Eye (tissue), 1 donor: ENCODE measurements at regions not wholly inside any gene's neighbourhood (a gene's known extent, or its start where the extent isn't known, plus 50 kb on each side); places are given as distances from the start of the nearest gene placed in this dataset.
A peak's percentile ranks its signal among the peaks of the same experiment; 100 is the strongest.

Experiments used
- DNase-seq: peaks from one replicate; pipeline ENCODE4 v3.0.0-alpha.2; 2015

DNA sequence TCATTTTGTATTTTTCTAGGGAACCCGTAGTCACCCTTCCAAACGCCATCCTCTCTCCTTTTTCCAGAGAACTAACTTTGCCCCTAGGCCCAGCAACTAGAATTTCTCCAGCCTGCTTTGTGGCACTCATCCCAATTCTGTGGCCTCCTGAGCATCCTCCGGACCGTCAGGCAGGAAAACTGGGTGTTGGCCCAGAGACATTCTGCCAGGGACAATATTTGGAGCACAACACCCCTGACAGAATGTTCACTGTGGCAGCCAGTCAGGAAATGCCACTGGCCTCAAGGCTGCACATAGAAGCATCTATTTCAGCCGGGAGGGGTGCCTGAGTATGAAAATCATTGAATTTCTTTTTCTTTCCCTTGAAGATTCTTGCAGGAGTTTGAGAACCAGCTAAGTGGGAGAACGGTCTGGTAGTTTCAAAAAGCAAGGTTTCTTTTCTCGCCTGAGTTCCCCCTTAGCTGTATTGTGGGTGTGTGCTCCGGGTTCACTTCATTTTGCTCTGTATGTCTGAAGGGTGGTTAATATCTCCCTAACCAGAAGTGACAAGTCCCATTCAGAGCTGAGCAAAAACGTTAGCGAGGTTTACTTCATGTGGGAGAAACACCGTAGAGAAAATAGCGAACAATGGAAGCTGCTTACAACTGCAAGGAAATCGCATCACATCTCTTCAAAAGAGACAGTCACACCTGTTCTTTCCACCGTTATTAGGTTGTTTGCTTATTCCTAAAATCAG is 108.1 kb upstream of the TPM1 start:
- DNase-seq = peak; percentile 78

DNA sequence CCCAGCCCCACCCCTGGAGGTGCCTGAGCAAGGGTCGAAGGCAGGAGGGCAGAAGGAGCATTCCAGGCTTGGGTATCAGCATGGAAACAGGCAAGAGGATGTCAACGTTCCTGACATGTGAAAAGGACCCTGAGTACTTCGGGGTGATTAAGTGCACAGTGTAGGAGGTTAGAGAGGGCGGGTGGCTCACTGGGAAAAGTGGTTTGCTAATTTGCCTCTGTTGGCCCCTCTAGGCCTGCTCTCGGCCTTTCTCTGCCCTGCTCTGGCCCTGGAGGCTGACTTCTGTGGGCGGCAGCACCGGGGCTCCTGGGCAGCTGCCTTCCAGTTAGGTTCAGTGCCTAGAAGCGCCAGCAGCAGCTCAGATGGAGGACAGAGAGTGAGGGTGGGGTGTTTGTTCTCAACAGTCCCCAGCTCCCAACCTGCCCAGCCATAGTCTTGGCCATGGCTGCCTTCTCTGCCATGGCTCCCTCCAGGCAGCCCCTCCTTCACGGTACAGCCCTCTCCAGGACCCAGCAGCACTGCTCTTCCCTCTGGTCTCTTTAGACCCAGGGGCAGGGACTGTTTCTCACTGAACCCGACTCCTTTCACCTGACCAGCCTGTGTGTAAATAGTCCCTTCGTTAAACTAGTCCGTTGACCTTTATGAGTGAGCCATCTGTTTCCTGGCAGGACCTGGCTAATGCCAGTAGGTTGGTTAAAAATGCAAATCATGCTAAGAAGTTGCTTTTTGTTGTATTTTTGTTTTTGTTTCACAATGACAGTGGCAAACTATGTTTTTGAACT is 107.1 kb upstream of the TPM1 start:
- no peak for DNase-seq

DNA sequence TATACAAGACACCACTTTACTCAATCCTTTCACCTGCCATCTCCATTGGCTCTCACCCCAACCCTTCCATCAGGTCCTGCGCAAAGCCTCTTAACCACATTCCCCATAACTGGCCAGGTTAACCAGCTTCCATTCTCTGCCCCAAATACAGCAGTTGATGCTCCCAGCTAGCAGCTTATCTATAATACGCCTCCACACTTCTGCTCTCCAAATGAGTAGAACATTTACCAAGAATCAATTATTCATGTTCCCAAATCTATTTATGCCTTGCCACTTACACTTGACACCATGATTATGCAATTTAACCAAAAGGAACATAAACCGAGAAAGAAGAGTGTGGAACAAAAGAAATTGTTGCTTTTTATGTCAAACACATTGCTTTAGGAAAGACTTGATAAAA is 103.7 kb upstream of the TPM1 start:
- DNase-seq = no peak

DNA sequence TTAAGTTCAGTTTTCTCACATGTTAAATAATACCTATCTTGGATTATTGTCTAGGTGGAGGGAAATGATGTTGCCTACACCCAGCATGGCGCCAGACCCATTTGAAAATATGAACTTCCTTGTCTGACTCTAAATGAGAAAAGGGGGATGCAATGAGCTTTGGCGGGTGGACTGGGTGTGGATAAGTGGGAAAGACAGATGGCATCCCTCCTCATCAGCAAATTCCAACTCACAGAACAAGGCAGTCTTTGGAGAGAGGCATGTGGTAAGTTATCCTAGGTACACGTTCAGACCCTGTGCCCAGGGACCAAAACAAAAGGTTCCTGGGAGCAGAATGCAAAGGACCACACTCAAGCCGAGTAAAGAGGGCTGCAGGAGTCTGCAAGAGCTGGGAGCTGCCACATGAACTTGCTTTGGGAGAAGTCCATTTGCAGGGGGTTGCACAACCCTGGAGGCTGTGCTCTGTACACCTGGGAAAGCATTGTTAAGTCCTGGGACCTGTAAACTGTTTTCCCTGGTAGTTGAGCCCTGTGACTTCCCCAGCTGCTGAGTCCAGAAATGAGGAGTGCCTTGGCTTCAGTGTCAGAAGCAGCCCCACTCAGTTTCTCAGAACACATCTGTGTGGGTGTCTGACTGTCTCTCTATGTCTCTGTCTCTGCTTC is 102.3 kb upstream of the TPM1 start:
- no peak for DNase-seq

DNA sequence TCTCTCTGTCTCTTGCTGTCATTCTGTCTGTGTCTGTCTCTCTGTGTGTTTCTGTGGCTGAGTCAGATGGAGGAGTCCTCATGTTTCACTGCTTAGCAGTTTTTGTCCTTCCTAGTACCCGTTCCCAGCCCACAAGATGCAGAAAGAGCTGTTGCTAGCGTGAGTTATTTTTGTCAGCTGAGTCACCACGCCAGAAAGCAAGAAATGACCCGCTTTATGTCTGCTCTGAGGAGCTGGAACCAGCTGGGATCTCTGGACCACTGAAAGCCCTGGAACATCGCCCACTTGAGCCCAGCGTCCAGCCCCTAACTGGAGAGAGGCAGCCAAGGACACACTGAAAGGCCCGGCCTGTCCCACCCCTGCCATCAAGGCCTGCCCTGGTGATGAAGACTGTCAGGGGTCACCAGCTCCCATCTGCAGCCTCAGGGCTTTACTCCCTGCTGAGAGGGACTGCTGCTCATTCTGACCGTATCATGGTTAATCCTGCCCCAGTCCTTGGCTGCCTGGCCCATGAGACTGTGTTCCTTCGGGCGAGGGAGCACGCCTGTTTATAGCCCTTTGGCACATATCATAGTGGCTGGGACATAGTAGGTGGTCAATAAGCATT is 101.7 kb upstream of the TPM1 start:
- peak; percentile 76 for DNase-seq

DNA sequence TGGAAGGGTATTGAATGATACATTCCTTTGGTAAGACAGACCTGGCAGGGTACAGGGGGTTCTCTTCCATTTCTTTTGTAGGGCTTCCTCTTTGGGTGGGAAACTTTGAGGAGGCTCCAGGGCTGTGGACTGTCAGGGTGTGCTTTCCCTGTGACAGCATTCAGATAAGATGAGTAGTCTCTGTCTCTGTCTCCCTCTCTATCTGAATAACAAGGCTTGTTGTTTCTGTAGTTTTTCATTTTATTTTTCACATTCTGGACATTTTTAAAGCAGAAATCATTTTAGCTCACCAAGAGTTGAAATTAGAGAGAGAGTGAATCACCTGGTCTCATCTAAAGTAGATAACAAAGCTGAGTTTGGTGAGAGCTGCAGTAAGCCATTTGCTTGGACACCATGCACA is 100.8 kb upstream of the TPM1 start:
- DNase-seq = no peak

DNA sequence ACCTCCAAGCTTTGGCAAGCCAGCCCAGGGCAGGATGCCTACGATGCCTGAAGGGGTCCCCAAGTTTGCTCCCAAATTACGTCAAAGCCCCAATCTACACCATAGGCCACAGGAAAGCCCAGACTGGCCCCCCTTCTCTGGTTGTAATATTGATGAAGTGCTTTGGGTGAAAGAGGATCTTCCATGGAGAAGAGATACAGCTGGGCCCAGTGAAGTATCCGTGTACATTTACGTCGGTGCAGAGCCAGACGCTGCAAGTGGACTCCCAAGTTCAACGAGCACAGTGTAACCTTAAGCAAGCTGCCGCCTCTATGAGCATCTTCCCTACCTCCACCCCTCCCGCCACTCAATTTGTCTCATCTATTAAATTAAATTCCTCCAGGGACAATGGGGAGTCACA is 100.1 kb upstream of the TPM1 start:
- no peak for DNase-seq

DNA sequence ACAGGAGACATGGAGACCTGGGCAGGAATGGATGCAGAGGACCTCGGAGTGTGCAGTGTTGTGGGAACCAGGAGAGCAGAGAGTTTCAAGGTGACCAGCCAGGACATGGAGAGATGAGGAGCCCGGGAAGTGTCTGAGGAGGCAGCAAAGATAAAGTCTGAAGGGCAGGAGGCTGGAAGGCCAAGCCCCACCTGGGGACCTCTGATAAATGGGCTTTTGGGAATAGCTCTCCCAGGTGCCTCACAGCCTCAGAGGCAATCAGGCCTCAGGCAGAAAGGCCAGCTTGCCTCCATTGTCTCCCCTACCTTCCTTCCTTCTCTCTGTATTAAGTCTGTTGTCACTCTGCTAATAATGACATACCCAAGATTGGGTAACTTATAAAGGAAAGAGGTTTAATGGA is 97.5 kb upstream of the TPM1 start:
- no peak for DNase-seq

DNA sequence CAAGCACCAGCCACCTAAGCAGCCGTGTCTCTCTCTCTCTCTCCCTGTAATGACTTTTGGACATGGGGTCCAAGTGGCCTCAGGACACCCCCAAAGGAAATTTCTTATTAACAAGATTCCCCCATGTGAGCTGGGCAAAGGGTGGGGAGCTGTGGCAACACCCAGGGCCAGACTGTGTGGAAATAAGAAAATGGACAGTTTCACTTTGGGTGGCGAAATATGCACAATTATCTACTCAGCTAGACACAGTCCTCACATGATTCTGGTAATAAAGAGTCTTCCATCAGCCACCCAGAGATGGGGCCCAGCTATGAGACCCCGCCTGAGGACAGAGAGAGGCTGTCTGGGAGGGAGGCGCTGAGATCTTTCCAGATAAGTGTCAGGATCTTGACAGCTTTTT is 96.8 kb upstream of the TPM1 start:
- no peak for DNase-seq

DNA sequence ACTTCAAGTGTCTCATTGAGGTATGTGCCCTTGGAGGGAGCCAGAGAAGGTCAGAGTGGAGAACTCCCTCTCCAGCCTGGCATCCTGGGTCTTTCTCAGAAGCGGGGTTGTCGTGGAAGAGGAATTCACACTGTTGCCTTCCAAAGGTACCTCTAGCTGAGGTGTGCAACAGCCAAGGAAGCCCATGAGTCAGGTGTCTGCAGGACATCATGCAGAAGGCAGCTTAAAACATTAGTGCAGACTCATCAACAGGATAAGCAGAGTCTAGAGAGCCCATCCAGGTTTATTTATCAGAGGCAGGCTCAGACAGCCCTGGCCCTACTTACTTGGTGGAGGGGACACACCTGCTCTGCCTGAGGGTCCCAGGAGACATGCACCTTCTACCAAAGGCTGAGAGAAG is 95.6 kb upstream of the TPM1 start:
- no peak for DNase-seq

DNA sequence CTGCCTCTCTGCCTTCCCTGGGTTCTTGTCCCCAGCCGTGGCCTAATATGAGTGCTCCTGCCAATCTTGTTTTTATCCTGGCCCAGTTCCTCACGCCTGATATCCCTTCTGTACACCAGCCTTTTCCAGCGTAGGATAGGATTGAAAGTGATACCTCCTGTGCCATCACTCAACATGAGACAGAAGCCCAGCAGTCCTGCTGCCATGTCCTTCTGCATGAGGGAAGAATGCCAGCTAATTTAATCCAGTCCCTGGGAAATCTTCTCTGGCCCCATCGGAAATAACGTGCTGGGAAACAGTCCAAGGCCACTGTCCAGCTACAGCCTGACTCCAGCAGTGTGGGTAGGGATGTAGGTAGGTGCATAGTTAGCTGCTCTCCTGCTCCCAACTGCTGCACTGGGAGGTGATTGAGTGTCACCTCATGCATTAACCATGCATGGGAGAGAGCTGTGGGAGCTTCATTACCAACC is 92.0 kb upstream of the TPM1 start:
- no peak for DNase-seq

DNA sequence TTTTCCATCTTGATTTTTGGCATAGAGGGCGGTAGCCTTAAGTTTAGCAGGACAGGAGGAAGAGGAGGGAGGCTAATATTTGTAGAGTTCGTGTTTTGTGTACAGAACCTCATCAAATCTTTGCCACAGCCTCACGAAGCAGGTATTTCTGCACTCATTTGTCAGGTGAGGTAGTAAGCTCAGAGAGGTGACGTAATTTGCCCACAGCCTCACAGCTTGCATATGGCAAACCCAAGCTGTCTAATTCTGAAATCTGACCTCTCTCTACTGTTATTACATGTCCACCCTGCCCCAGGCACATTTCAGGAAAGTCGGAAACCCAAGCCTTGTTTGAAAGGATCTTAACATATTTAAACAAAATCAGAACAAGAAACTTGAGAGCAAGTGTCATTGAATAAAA is 91.1 kb upstream of the TPM1 start:
- no peak for DNase-seq

DNA sequence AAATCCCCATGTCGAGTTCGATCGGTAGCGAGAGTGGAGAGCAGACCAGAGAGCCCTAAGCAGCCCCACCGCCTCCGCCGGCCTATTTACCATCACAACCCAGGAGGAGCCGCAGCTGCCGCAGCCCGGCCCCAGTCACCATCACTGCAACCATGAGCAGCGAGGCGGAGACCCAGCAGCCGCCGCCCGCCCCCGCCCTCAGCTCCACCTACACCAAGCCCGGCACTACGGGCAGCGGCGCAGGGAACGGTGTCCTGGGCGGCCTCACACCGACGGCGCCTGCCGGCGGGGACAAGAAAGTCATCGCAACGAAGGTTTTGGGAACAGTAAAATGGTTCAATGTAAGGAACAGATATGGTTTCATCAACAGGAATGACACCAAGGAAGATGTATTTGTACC is 89.5 kb upstream of the TPM1 start:
- no peak for DNase-seq

DNA sequence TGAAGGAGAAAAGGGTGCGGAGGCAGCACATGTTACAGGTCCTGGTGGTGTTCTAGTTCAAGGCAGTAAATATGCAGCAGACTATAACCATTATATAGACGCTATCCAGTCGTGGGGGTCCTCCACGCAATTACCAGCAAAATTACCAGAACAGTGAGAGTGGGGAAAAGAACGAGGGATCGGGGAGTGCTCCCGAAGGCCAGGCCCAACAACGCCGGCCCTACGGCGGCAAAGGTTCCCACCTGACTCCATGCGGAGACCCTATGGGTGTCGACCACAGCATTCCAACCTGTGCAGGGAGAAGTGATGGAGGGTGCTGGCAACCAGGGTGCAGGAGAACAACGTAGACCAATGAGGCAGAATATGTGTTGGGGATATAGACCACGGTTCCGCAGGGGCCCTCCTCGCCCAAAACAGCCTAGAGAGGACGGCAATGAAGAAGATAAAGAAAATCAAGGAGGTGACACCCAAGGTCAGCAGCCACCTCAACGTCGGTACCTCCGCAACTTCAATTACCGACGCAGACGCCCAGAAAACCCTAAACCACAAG is 89.0 kb upstream of the TPM1 start:
- no peak for DNase-seq

DNA sequence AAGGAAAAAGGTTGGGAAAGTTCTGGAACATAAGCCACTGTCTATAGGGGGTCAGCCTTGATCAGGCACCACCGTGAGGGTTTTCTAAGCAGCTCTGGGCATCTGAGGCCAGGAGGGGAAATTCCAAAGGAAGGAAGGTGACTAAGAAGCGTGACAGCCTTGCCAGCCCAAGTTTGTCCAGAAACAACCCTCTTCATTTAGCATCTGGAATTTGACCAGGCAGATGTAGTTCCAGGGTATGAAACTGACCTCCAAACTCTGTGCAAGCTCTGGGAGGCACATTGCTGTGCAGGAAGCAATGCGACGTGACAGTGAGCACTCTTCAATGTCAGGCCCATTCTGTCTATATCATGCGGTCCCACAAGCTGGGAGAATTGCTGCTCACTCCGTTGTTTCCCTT is 85.4 kb upstream of the TPM1 start:
- no peak for DNase-seq

DNA sequence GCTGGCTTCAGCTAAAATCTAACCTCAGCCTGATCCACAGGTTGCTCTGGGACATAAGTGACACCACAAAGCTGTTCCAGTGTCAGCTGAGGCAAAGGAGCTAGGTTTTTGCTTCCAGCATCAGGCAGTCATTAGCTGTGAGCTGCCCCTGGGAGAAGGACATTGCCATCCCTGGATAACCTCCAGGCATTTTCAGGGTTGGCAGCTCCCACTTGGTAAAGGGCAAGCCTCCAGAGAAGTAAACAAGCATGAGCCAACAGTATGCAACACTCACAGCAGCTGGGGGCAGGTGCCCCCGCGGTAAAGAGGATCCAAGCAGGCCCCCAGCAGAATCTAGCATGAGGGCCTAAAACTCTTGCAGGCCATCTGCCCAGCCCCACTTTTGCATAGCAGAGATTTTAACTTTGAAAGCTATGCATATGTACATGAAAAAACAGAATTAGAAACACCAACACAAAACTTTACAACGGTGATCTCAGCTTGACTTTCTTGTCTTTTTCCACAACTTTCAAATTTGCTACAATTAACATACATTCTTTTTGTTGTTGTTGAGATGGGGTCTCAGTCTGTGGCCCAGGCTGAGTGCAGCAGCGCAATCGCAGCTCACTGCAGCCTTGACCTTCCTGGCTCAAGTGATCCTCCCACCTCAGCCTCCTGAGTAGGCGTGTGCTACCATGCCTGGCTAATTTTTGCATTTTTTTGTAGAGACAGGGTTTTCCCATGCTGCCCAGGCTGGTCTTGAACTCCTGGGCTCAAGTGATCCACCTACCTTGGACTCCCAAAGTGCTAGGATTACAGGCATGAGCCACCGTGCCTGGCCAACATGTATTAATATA is 83.8 kb upstream of the TPM1 start:
- DNase-seq = peak; percentile 14

DNA sequence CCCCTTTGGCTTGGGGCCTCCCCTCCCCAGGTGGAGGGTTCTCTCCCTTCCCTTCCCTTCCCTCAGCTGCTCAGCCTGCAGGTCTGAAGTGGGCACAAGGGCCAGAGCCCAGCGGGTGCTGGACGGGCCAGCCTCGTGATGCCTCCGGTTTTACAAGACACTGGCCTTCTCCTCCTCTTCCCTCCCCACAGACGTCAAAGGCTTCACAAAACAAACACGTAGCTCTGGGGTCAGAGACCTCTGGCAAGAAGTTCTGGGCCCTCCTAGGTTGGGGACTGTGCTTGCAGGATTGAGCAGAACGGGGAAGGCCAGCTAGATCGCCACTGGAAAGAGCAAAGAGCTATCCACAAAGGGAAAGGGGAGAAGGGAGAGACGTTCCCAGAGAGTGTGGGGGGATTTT is 81.4 kb upstream of the TPM1 start:
- no peak for DNase-seq

DNA sequence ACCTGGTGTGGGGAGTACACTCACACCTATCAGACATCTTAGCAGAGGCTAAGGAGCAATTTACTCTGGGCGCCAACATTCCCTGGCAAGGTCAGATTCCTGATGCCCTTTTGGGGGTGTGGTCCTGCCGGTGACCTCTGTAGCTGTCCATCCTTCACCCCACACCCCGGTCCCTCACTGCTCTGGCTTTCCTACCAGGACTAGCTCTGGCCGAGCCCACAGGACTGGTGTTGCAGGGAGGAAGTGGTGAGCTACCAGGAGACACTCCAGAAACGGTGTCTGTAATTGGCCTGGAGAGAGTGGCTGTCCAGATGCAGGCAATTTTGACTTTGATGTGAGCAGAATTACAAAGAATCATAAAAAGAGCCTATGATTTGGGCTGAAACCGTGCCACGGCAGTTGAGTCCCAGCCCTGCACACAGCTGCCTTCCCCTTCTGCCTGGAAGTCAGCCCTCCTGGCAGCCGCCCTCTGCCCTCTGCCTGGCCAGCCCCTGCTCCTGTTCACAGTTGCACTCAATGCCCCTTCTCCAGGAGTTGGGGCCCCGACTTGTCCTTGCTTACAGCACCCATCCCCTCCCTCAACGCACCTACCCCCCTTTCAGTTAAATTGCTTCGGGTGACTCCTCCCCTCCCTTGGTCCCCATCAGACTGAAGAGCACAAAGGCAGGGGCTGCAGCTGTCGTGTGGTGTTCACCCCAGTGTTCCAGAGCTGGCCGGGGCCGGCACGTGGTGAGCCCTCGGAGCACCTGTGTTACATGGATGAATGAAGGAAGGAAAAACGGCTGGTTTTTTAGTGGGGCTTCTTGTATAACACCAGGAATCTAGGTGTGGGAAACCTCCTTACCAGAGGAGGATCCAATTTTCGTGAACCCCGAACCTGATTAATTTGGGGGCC is 80.2 kb upstream of the TPM1 start:
- no peak for DNase-seq

DNA sequence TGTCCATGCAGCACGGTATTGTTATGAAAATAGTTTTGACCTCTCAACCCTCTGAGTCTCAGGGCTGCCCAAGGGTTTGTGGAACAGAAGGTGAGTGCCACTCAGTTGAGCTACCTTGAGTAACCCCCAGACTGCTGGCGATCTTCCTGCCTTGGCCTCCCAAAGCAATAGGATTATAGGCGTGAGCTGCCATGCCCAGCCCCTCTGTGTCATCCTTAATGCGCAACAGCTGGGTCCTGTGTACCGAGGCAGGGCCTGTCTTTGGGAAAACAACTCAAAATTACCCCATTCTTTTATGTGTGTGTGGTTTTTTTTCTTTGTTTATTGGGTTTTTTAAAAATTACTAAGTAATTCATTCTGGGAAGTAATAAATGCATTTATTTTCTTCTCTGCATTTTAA is 78.3 kb upstream of the TPM1 start:
- no peak for DNase-seq

DNA sequence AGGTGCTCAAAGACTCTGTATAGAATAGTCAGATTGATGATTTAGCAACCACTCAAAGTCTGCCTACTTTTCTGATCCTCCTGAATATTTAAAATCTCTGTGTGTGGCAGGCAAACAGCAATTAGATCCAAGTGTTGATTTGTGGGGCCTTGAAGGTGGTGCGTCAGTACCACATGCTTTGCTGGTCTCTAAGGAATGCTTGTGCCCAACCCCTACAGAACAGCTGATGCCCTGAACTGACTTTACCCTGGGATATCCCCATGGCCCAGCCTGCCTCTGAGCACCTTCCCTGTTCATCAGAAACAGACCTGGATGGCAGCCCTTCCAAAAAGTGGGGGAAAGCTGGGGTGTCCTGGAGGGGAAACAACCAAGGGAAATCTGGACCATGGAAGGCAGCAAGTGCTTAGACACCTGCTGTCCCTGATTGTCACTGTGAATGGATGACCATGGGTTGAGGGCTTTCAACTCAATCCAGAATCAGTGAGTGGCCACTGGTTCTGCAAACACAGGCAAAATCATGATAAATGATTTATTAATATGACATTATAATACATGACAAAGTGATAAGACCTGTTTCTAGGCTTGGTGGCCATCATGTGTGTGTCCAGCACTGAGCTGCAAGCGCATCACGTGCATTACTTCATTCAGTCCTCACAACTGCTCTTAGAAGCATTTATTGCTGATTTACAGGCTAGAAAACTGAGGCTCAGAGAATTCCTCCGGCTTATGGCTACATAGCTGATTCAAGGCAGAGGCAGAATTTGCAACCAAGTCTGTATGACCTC is 76.1 kb upstream of the TPM1 start:
- no peak for DNase-seq
